KMS-11 (cell line): ENCODE measurements at regions not wholly inside any gene's neighbourhood (a gene's known extent, or its start where the extent isn't known, plus 50 kb on each side); places are given as distances from the start of the nearest gene placed in this dataset.

Experiments
- H2AFZ ChIP-seq: fragments of 200-600 bp; sonication (generic); 2 replicates; pipeline ENCODE4 v1.6.1; 2016; ENCODE audit warnings: antibody characterized with exemption, mixed run types, low read depth
- H3K27ac ChIP-seq: fragments of 200-600 bp; sonication (generic); 2 replicates; pipeline ENCODE4 v1.6.1; 2016; ENCODE audit warnings: mild to moderate bottlenecking, mixed run types
- H3K27me3 ChIP-seq: fragments of 200-600 bp; sonication (generic); 2 replicates; pipeline ENCODE4 v1.6.1; 2017; ENCODE audit warnings: mild to moderate bottlenecking, low read depth, mixed run types, moderate library complexity; ENCODE audit not compliant: insufficient read depth
- H3K36me3 ChIP-seq: fragments of 200-600 bp; sonication (generic); 2 replicates; pipeline ENCODE4 v1.6.1; 2017; ENCODE audit warnings: mild to moderate bottlenecking, mixed run types; ENCODE audit not compliant: insufficient read depth
- H3K4me1 ChIP-seq: fragments of 200-600 bp; sonication (generic); 2 replicates; pipeline ENCODE4 v1.6.1; 2016; ENCODE audit warnings: mild to moderate bottlenecking, low read depth, mixed run types; ENCODE audit not compliant: poor library complexity, severe bottlenecking
- H3K4me2 ChIP-seq: fragments of 200-600 bp; sonication (generic); 2 replicates; pipeline ENCODE4 v1.7.0; 2016; ENCODE audit warnings: mild to moderate bottlenecking, mixed run types
- H3K4me3 ChIP-seq: fragments of 200-600 bp; sonication (generic); IDR thresholded peaks from 2 replicates; pipeline ENCODE4 v1.6.1; 2017; ENCODE audit warnings: low read depth, low read length, mixed read lengths; ENCODE audit not compliant: insufficient read depth
- H3K79me2 ChIP-seq: fragments of 200-600 bp; sonication (generic); 2 replicates; pipeline ENCODE4 v1.6.1; 2016; ENCODE audit warnings: low read depth, mixed run types; ENCODE audit not compliant: insufficient read depth
- H3K9ac ChIP-seq: fragments of 200-600 bp; sonication (generic); 2 replicates; pipeline ENCODE4 v1.6.1; 2016; ENCODE audit warnings: mild to moderate bottlenecking, mixed run types
- H4K20me1 ChIP-seq: fragments of 200-600 bp; sonication (generic); 2 replicates; pipeline ENCODE4 v1.6.1; 2016; ENCODE audit warnings: mild to moderate bottlenecking, mixed run types; ENCODE audit not compliant: insufficient read depth
- CTCF ChIP-seq: fragments of 200-600 bp; sonication (generic); conservative IDR thresholded peaks from 2 replicates; pipeline ENCODE4 v1.6.1; 2017; ENCODE audit warnings: low read depth, mild to moderate bottlenecking, antibody characterized with exemption, low read length, moderate library complexity, mixed read lengths

GRCh38 chr4:138320831-138321230, 78.7 kb upstream of the SLC7A11 start:
- H3K27me3 ChIP-seq, result no peaks in the 10 kb centered on the region
- TF ChIP-seq CTCF, result no peak
- no peak overlapping the region for H3K9ac ChIP-seq
- no peak overlapping the region for H2AFZ ChIP-seq
- no peaks in the 10 kb centered on the region for H4K20me1 ChIP-seq
- no peak overlapping the region for H3K4me2 ChIP-seq
- no peaks in the 10 kb centered on the region for H3K79me2 ChIP-seq
- no peak overlapping the region for H3K4me3 ChIP-seq
- no peaks in the 10 kb centered on the region for H3K4me1 ChIP-seq
- H3K27ac ChIP-seq, result no peak overlapping the region
- no peaks in the 10 kb centered on the region for H3K36me3 ChIP-seq

- Histone ChIP-seq H4K20me1 (no peaks in the 10 kb centered on the region), H3K36me3 (no peaks in the 10 kb centered on the region), H2AFZ (no peak overlapping the region), H3K4me2 (no peak overlapping the region), H3K79me2 (no peaks in the 10 kb centered on the region), H3K27ac (no peak overlapping the region), H3K9ac (no peak overlapping the region), H3K4me3 (no peak overlapping the region), H3K4me1 (no peaks in the 10 kb centered on the region), H3K27me3 (no peaks in the 10 kb centered on the region)
- no peak for TF ChIP-seq CTCF
Measured at GRCh38 chr4:138320030-138320429, 77.9 kb upstream of the SLC7A11 start.

- no peak for TF ChIP-seq CTCF
- H2AFZ ChIP-seq, result no peak overlapping the region
- no peak overlapping the region for H3K27ac ChIP-seq
- no peak overlapping the region for H3K9ac ChIP-seq
- H3K36me3 ChIP-seq, result no peaks in the 10 kb centered on the region
- H4K20me1 ChIP-seq, result no peaks in the 10 kb centered on the region
- H3K27me3 ChIP-seq, result no peaks in the 10 kb centered on the region
- no peaks in the 10 kb centered on the region for H3K79me2 ChIP-seq
- no peak overlapping the region for H3K4me2 ChIP-seq
- no peak overlapping the region for H3K4me3 ChIP-seq
- no peaks in the 10 kb centered on the region for H3K4me1 ChIP-seq
Measured at GRCh38 chr4:138317175-138317748, 75.1 kb upstream of the SLC7A11 start.

GRCh38 chr4:138312536-138312911, 70.4 kb upstream of the SLC7A11 start:
- TF ChIP-seq CTCF, result no peak
- Histone ChIP-seq H2AFZ (no peak overlapping the region), H3K9ac (no peak overlapping the region), H3K4me2 (no peak overlapping the region), H3K4me3 (no peak overlapping the region), H4K20me1 (no peaks in the 10 kb centered on the region), H3K27ac (no peak overlapping the region), H3K27me3 (no peaks in the 10 kb centered on the region), H3K4me1 (no peaks in the 10 kb centered on the region), H3K79me2 (no peaks in the 10 kb centered on the region), H3K36me3 (no peaks in the 10 kb centered on the region)
